ENCODE measurements at regions not wholly inside any gene's neighbourhood (a gene's known extent, or its start where the extent isn't known, plus 50 kb on each side); places are given as distances from the start of the nearest gene placed in this dataset.
"Not testable (repeated sequence)": the region's sequence is repeated elsewhere in the genome, so short reads cannot be mapped to it uniquely, and the experiment has no call there.

GRCh38 chr5:162209005-162209605 lies 141.5 kb downstream of the GABRG2 start:
- DNase-seq: no peak

GRCh38 chr5:162214551-162214950 lies 147.0 kb downstream of the GABRG2 start:
- DNase-seq: no peak

GRCh38 chr5:162217037-162217436 lies 149.5 kb downstream of the GABRG2 start:
- DNase-seq: no peak

- no peak for DNase-seq
These were observed 154.3 kb downstream of the GABRG2 start for GRCh38 chr5:162221910-162222309.

- no peak for DNase-seq
These were observed 159.5 kb downstream of the GABRG2 start for GRCh38 chr5:162227075-162227474.

- no peak for DNase-seq
These were observed 162.8 kb downstream of the GABRG2 start for GRCh38 chr5:162230348-162230747.

- DNase-seq: no peak
These were observed 163.9 kb downstream of the GABRG2 start for GRCh38 chr5:162231522-162231921.

GRCh38 chr5:162240734-162241133 lies 173.2 kb downstream of the GABRG2 start:
- no peak for DNase-seq

GRCh38 chr5:162242416-162242815 lies 174.8 kb downstream of the GABRG2 start:
- DNase-seq: no peak

GRCh38 chr5:162243651-162244050 lies 176.1 kb downstream of the GABRG2 start:
- DNase-seq: no peak

- no peak for DNase-seq
These were observed 180.6 kb downstream of the GABRG2 start for GRCh38 chr5:162248107-162248713.

GRCh38 chr5:162256711-162257110 lies 189.1 kb downstream of the GABRG2 start:
- no peak for DNase-seq

GRCh38 chr5:162268694-162269481 lies 201.3 kb downstream of the GABRG2 start:
- DNase-seq: no peak

- DNase-seq: no peak
These were observed 204.8 kb downstream of the GABRG2 start for GRCh38 chr5:162272417-162272816.

GRCh38 chr5:162274679-162275078 lies 207.1 kb downstream of the GABRG2 start:
- no peak for DNase-seq

GRCh38 chr5:162275387-162275786 lies 207.8 kb downstream of the GABRG2 start:
- not testable (repeated sequence) for DNase-seq

GRCh38 chr5:162282191-162282590 lies 214.6 kb downstream of the GABRG2 start:
- no peak for DNase-seq

- DNase-seq: no peak
These were observed 216.0 kb downstream of the GABRG2 start for GRCh38 chr5:162283609-162284008.

- no peak for DNase-seq
These were observed 221.2 kb downstream of the GABRG2 start for GRCh38 chr5:162288647-162289296.

- DNase-seq: no peak
These were observed 221.9 kb downstream of the GABRG2 start for GRCh38 chr5:162289489-162289888.

- no peak for DNase-seq
These were observed 232.2 kb downstream of the GABRG2 start for GRCh38 chr5:162299793-162300192.

GRCh38 chr5:162301356-162301755 lies 233.8 kb downstream of the GABRG2 start:
- DNase-seq: no peak

GRCh38 chr5:162323466-162323865 lies 255.9 kb downstream of the GABRG2 start:
- DNase-seq: no peak

GRCh38 chr5:162324328-162324727 lies 256.8 kb downstream of the GABRG2 start:
- DNase-seq: no peak
